ENCODE measurements at regions not wholly inside any gene's neighbourhood (a gene's known extent, or its start where the extent isn't known, plus 50 kb on each side); places are given as distances from the start of the nearest gene placed in this dataset.

DNA sequence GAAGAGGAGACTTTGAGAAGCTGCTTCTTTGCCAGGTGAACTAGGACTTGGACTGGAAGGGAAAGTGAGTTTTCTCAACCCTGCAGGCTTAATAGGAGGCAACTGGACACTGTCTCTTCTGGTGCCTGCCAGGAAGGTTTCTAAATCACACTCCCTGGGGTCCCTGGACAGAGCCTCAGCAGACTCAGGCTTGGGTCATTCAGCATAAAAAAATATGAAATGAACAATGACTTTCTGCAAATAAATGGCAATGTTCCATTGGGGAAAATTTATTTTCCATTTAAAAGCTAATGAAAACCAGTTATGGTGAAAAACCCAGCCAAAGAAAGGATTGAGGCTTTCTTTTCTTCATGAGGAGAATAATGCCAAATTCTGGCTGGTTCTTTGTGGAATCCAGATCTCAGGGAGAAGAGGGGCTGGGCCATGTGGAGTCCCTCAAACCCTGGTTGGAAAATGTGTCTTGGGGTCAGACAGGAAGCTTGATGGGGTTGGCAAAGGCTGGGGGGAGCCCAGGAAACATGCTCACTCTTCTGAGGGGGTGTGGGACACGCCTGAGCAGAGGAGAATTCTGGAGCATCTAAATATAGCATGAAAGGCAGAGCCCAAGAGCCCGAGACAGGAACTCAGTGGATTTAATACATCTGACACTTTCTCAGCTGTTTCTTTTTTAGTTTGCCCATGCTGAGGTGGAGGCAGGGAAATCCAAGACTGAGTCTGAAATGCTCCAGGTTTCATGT is 65.2 kb upstream of the EMX2 start:
- intact Hi-C loops (cut with DNase I, micrococcal nuclease), result no loop called here
- CTCF ChIA-PET, result no interaction called here
- ATAC-seq (ENCODE audit: poor library complexity), result no peak
- H3K27me3 ChIP-seq (ENCODE audit: control insufficient read depth in 1 of 2, insufficient read depth in 2 of 2, low read length in 2 of 2), result peaks cover 0 to 11% of the 10 kb centered on the region in 2 experiments
- Mint-ChIP-seq H3K27ac (no peak overlapping the region), H3K4me1 (ENCODE audit: low read depth) (no peaks in the 10 kb centered on the region), H3K27me3 (peaks cover 32% of the 10 kb centered on the region), H3K4me3 (no peak overlapping the region), H3K9me3 (no peaks in the 10 kb centered on the region), H3K36me3 (ENCODE audit: low read depth) (no peaks in the 10 kb centered on the region)
- no peaks in the 10 kb centered on the region for H3K4me1 ChIP-seq (ENCODE audit: insufficient read depth, low read length)
- H3K36me3 ChIP-seq (ENCODE audit: insufficient read depth, low read length), result no peaks in the 10 kb centered on the region
- H3K4me3 ChIP-seq (ENCODE audit: low read length), result no peak overlapping the region
- POLR2A ChIA-PET, result no interaction called here
- H3K27ac ChIP-seq (ENCODE audit: low read depth in 1 of 2, low read length in 2 of 2), result no peak overlapping the region
- no peak for DNase-seq
- TF ChIP-seq, protein P1, sequence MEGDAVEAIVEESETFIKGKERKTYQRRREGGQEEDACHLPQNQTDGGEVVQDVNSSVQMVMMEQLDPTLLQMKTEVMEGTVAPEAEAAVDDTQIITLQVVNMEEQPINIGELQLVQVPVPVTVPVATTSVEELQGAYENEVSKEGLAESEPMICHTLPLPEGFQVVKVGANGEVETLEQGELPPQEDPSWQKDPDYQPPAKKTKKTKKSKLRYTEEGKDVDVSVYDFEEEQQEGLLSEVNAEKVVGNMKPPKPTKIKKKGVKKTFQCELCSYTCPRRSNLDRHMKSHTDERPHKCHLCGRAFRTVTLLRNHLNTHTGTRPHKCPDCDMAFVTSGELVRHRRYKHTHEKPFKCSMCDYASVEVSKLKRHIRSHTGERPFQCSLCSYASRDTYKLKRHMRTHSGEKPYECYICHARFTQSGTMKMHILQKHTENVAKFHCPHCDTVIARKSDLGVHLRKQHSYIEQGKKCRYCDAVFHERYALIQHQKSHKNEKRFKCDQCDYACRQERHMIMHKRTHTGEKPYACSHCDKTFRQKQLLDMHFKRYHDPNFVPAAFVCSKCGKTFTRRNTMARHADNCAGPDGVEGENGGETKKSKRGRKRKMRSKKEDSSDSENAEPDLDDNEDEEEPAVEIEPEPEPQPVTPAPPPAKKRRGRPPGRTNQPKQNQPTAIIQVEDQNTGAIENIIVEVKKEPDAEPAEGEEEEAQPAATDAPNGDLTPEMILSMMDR (IDR thresholded peaks at IDR 0.05), result no peak
- no peaks in the 10 kb centered on the region for H3K9me3 ChIP-seq (ENCODE audit: control insufficient read depth in 1 of 2, insufficient read depth in 1 of 2, low read length in 2 of 2)

DNA sequence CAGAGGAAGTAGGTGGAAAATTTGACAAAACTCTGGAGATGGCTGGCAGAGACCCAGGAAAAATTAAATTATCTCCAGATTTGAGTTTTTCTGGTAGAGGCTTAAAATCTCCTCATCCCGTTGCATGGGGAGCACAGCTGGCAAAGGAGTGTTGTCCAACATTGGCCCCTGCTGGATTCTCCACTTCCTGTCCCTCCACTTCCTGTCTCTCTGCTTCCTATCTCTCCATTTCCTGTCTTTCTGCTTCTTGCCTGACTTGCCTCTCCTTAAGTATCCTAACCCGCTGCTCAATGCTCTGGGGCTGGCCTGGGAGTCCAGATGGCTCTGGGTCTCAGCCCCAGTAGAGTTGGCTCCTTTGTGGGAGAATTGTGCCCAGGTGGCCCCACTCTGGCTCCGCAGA is 65.8 kb upstream of the EMX2 start:
- H3K36me3 Mint-ChIP-seq (ENCODE audit: low read depth), result no peaks in the 10 kb centered on the region
- ChIA-PET CTCF (no interaction called here), POLR2A (no interaction called here)
- intact Hi-C loops (cut with DNase I, micrococcal nuclease), result no loop called here
- ATAC-seq (ENCODE audit: poor library complexity) (no peak), DNase-seq (no peak)
- peaks cover 37% of the 10 kb centered on the region for H3K27me3 Mint-ChIP-seq
- H3K27ac ChIP-seq (ENCODE audit: low read depth in 1 of 2, low read length in 2 of 2), result no peak overlapping the region
- H3K4me3 ChIP-seq (ENCODE audit: low read length), result no peak overlapping the region
- peaks cover 0 to 11% of the 10 kb centered on the region in 2 experiments for H3K27me3 ChIP-seq (ENCODE audit: control insufficient read depth in 1 of 2, insufficient read depth in 2 of 2, low read length in 2 of 2)
- no peaks in the 10 kb centered on the region for H3K4me1 Mint-ChIP-seq (ENCODE audit: low read depth)
- TF ChIP-seq, protein P1 (IDR thresholded peaks at IDR 0.05), result no peak
- H3K9me3 ChIP-seq (ENCODE audit: control insufficient read depth in 1 of 2, insufficient read depth in 1 of 2, low read length in 2 of 2), result no peaks in the 10 kb centered on the region
- H3K27ac Mint-ChIP-seq, result no peak overlapping the region
- H3K4me1 ChIP-seq (ENCODE audit: insufficient read depth, low read length), result no peaks in the 10 kb centered on the region
- no peaks in the 10 kb centered on the region for H3K9me3 Mint-ChIP-seq
- H3K4me3 Mint-ChIP-seq, result no peak overlapping the region
- H3K36me3 ChIP-seq (ENCODE audit: insufficient read depth, low read length), result no peaks in the 10 kb centered on the region

DNA sequence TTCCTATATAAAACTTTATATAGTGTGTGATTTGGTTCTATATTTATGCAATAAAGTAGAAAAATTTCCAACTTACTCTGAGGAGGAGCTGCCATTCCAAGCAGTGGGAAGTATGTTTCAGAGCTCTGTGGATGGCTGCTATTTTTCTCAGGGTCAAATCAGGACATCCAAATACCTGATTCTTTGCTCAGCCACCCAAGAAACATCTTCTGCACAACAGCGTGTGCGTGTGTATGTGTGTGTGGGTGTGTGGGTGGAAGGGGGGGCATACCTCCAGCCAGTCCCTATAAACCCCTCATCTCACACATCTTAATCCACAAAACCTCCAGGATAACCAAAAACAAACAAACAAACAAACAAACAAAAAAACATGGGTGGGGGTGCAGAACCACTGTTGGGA is 66.3 kb upstream of the EMX2 start:
- no peaks in the 10 kb centered on the region for H3K9me3 ChIP-seq (ENCODE audit: control insufficient read depth in 1 of 2, insufficient read depth in 1 of 2, low read length in 2 of 2)
- no peak overlapping the region for H3K4me3 Mint-ChIP-seq
- H3K27ac Mint-ChIP-seq, result no peak overlapping the region
- POLR2A ChIA-PET, result no interaction called here
- H3K27me3 Mint-ChIP-seq, result peaks cover 39% of the 10 kb centered on the region
- H3K27me3 ChIP-seq (ENCODE audit: control insufficient read depth in 1 of 2, insufficient read depth in 2 of 2, low read length in 2 of 2), result peaks cover 0 to 11% of the 10 kb centered on the region in 2 experiments
- ATAC-seq (ENCODE audit: poor library complexity) (no peak), DNase-seq (no peak)
- H3K4me1 ChIP-seq (ENCODE audit: insufficient read depth, low read length), result no peaks in the 10 kb centered on the region
- CTCF ChIA-PET, result no interaction called here
- H3K36me3 Mint-ChIP-seq (ENCODE audit: low read depth), result no peaks in the 10 kb centered on the region
- H3K9me3 Mint-ChIP-seq, result no peaks in the 10 kb centered on the region
- TF ChIP-seq, protein P1 (IDR thresholded peaks at IDR 0.05), result no peak
- no peaks in the 10 kb centered on the region for H3K4me1 Mint-ChIP-seq (ENCODE audit: low read depth)
- intact Hi-C loops (cut with DNase I, micrococcal nuclease), result no loop called here
- H3K36me3 ChIP-seq (ENCODE audit: insufficient read depth, low read length), result no peaks in the 10 kb centered on the region
- no peak overlapping the region for H3K4me3 ChIP-seq (ENCODE audit: low read length)
- H3K27ac ChIP-seq (ENCODE audit: low read depth in 1 of 2, low read length in 2 of 2), result no peak overlapping the region
